Spleen (tissue), 11 donors: ENCODE measurements at regions not wholly inside any gene's neighbourhood (a gene's known extent, or its start where the extent isn't known, plus 50 kb on each side); places are given as distances from the start of the nearest gene placed in this dataset.

ENCODE experiments used
- DNase-seq: peaks from one replicate; pipeline ENCODE4 v3.0.0-alpha.2; 2020
- H3K27ac ChIP-seq, 8 donors: fragments of 200-600 bp; sonication (generic) in 7 of 8; 1 replicate in 4 of 8; 2 replicates in 4 of 8; pipeline versions ENCODE4 v1.5.0 to v1.8.0; 2016 to 2021; ENCODE audit warnings: inconsistent platforms in 4 of 8, mild to moderate bottlenecking in 4 of 8, moderate library complexity in 1 of 8
- H3K27me3 ChIP-seq, 7 donors: fragments of 200-600 bp; sonication (generic) in 6 of 7; replicated peaks in 1 of 7; 1 replicate in 4 of 7; 2 replicates in 3 of 7; pipeline versions ENCODE4 v1.5.0 to v1.8.0; 2016 to 2021; ENCODE audit warnings: inconsistent platforms in 3 of 7, mild to moderate bottlenecking in 1 of 7
- H3K36me3 ChIP-seq, 6 donors: fragments of 200-600 bp; sonication (generic) in 5 of 6; 1 replicate in 4 of 6; 2 replicates in 2 of 6; pipeline versions ENCODE4 v1.5.0 to v1.8.0; 2016 to 2021; ENCODE audit warnings: inconsistent platforms in 2 of 6
- H3K4me1 ChIP-seq, 6 donors: fragments of 200-600 bp; sonication (generic) in 5 of 6; 1 replicate in 3 of 6; 2 replicates in 3 of 6; pipeline versions ENCODE4 v1.5.0 to v1.8.0; 2016 to 2021; ENCODE audit warnings: inconsistent platforms in 3 of 6
- H3K4me3 ChIP-seq, 8 donors: fragments of 200-600 bp; sonication (generic) in 7 of 8; 1 replicate in 4 of 8; 2 replicates in 4 of 8; pipeline versions ENCODE4 v1.5.0 to v1.8.0; 2016 to 2021; ENCODE audit warnings: inconsistent platforms in 4 of 8, mild to moderate bottlenecking in 4 of 8, moderate library complexity in 2 of 8
- H3K9me3 ChIP-seq, 8 donors: fragments of 200-600 bp; sonication (generic) in 7 of 8; 1 replicate in 4 of 8; 2 replicates in 4 of 8; pipeline versions ENCODE4 v1.5.0 to v1.8.0; 2016 to 2021; ENCODE audit warnings: inconsistent platforms in 4 of 8
- CTCF ChIP-seq, 11 experiments: fragments of 200-600 bp in 7 of 11; fragments of 450-650 bp in 4 of 11; sonication (generic) in 4 of 11; IDR thresholded peaks in 8 of 11; conservative IDR thresholded peaks in 3 of 11; 1 replicate in 7 of 11; 2 replicates in 4 of 11; pipeline versions ENCODE4 v1.4.0 to v1.8.0; 2016 to 2021; ENCODE audit warnings: antibody characterized with exemption in 11 of 11, inconsistent platforms in 4 of 11, mild to moderate bottlenecking in 1 of 11
- POLR2A ChIP-seq, 3 donors: fragments of 450-650 bp; IDR thresholded peaks; one replicate each; pipeline ENCODE4 v1.5.1; 2017; ENCODE audit warnings: antibody characterized with exemption in 3 of 3, mild to moderate bottlenecking in 1 of 3
- POLR2AphosphoS5 ChIP-seq, 3 donors: sonication (generic); formaldehyde crosslinking; IDR thresholded peaks; one replicate each; pipeline ENCODE4 v1.5.1; 2017; ENCODE audit warnings: antibody characterized with exemption in 3 of 3
- WGBS, 5 donors: extraction: QIAGEN DNeasy Blood & Tissue Kit in 3 of 5; methylation state at CpG; one replicate each; pipeline versions ENCODE4 v1.1.5 to v1.1.7; 2013 to 2018; 5-methylcytosine and 5-hydroxymethylcytosine counted together
- intact Hi-C: fragments of 100-400 bp; cut with DNase I; formaldehyde crosslinking; loops from one replicate; pipeline ENCODE4 v1.15.0; 2023; ENCODE audit warnings: low total_unique reads
- donor health status: healthy with polysubstance abuse.
- donor health status: DM: no; HTN: no; CAD: no; lungs with moderate emphysema.
- donor health status: DM: no; HTN: no; CAD: no.
- donor health status: Bipolar disorder and iron deficiency.
- donor health status: healthy.
- donor health status: DM: no; HTN: no; CAD: no.
- donor health status: DM: yes; HTN: yes; CAD: no.

- H3K4me3 ChIP-seq: no peak overlapping the region
- peaks cover 0 to 4% (median 0%) of the 10 kb centered on the region in 8 donors for H3K9me3 ChIP-seq
- 81 to 97% (median 93%) methylated on average over 4 of the region's 4 CpGs for WGBS, 5 donors
- no peak overlapping the region for H3K27ac ChIP-seq
- intact Hi-C loops: no loop called here
- no peak for TF ChIP-seq CTCF (IDR thresholded peaks at IDR 0.05 in 8 of 11, conservative IDR thresholded peaks at IDR 0.05 in 3 of 11)
- TF ChIP-seq POLR2A (IDR thresholded peaks at IDR 0.05): no peak
- no peak for TF ChIP-seq POLR2AphosphoS5 (IDR thresholded peaks at IDR 0.05)
- no peaks in the 10 kb centered on the region for H3K4me1 ChIP-seq
- no peaks in the 10 kb centered on the region for H3K27me3 ChIP-seq
- H3K36me3 ChIP-seq: no peaks in the 10 kb centered on the region
- no peak for DNase-seq
Measured at GRCh38 chr10:64334084-64334483, 812.9 kb downstream of the REEP3 start.

GRCh38 chr10:64344211-64344610, 823.0 kb downstream of the REEP3 start:
- intact Hi-C loops: no loop called here
- no peak for TF ChIP-seq POLR2AphosphoS5 (IDR thresholded peaks at IDR 0.05)
- no peak for TF ChIP-seq CTCF (IDR thresholded peaks at IDR 0.05 in 8 of 11, conservative IDR thresholded peaks at IDR 0.05 in 3 of 11)
- TF ChIP-seq POLR2A (IDR thresholded peaks at IDR 0.05): no peak
- H3K27me3 ChIP-seq: no peaks in the 10 kb centered on the region
- no peaks in the 10 kb centered on the region for H3K4me1 ChIP-seq
- no peak overlapping the region for H3K27ac ChIP-seq
- WGBS, 5 donors: 74 to 96% (median 89%) methylated on average over 1 of the region's 1 CpG
- H3K4me3 ChIP-seq: no peak overlapping the region
- DNase-seq: no peak
- H3K9me3 ChIP-seq: no peaks in the 10 kb centered on the region
- H3K36me3 ChIP-seq: no peaks in the 10 kb centered on the region

- intact Hi-C loops: no loop called here
- no peaks in the 10 kb centered on the region for H3K27me3 ChIP-seq
- no peak for TF ChIP-seq POLR2AphosphoS5 (IDR thresholded peaks at IDR 0.05)
- no peak for TF ChIP-seq CTCF (IDR thresholded peaks at IDR 0.05 in 8 of 11, conservative IDR thresholded peaks at IDR 0.05 in 3 of 11)
- no peak for TF ChIP-seq POLR2A (IDR thresholded peaks at IDR 0.05)
- H3K27ac ChIP-seq: no peak overlapping the region
- H3K9me3 ChIP-seq: no peaks in the 10 kb centered on the region
- no peak overlapping the region for H3K4me3 ChIP-seq
- DNase-seq: no peak
- H3K4me1 ChIP-seq: no peaks in the 10 kb centered on the region
- no peaks in the 10 kb centered on the region for H3K36me3 ChIP-seq
Measured at GRCh38 chr10:64345856-64346255, 824.7 kb downstream of the REEP3 start.

GRCh38 chr10:64346389-64346788, 825.2 kb downstream of the REEP3 start:
- H3K27me3 ChIP-seq: no peaks in the 10 kb centered on the region
- no peaks in the 10 kb centered on the region for H3K4me1 ChIP-seq
- intact Hi-C loops: no loop called here
- TF ChIP-seq POLR2AphosphoS5 (IDR thresholded peaks at IDR 0.05) (no peak), CTCF (IDR thresholded peaks at IDR 0.05 in 8 of 11, conservative IDR thresholded peaks at IDR 0.05 in 3 of 11) (no peak), POLR2A (IDR thresholded peaks at IDR 0.05) (no peak)
- H3K9me3 ChIP-seq: no peaks in the 10 kb centered on the region
- WGBS, 5 donors: 84 to 89% (median 86%) methylated on average over 5 of the region's 5 CpGs
- no peaks in the 10 kb centered on the region for H3K36me3 ChIP-seq
- no peak for DNase-seq
- H3K4me3 ChIP-seq: no peak overlapping the region
- no peak overlapping the region for H3K27ac ChIP-seq
